ENCODE measurements at regions not wholly inside any gene's neighbourhood (a gene's known extent, or its start where the extent isn't known, plus 50 kb on each side); places are given as distances from the start of the nearest gene placed in this dataset.

- Histone ChIP-seq H3K36me3 (ENCODE audit: control insufficient read depth in 2 of 2, extremely low read depth in 1 of 2, insufficient read depth in 1 of 2, low read length in 1 of 2) (no peaks in the 10 kb centered on the region), H3K27me3 (replicated peaks in 1 of 2; ENCODE audit: control insufficient read depth in 2 of 2, extremely low read depth in 1 of 2, insufficient read depth in 2 of 2, low read length in 1 of 2) (no peaks in the 10 kb centered on the region), H3K9me3 (no peaks in the 10 kb centered on the region), H3K4me1 (ENCODE audit: control insufficient read depth in 1 of 2, extremely low read depth in 1 of 2, insufficient read depth in 2 of 2, low read length in 2 of 2) (no peaks in the 10 kb centered on the region), H3K27ac (ENCODE audit: low read length) (no peak overlapping the region), H3K4me3 (ENCODE audit: control insufficient read depth in 1 of 2, extremely low read depth in 1 of 2, low read length in 1 of 2) (no peak overlapping the region)
- no peak overlapping the region for H3K27ac Mint-ChIP-seq
- peaks cover 0 to 7% (median 7%) of the 10 kb centered on the region in 3 donors for H3K9me3 Mint-ChIP-seq
- ATAC-seq (replicated peaks in 1 of 4), result no peak
- no peak for DNase-seq
- no peaks in the 10 kb centered on the region for H3K27me3 Mint-ChIP-seq
- 67% methylated on average over 1 of the region's 2 CpGs for WGBS (ENCODE audit: insufficient coverage)
- CTCF ChIA-PET, result no interaction called here
- POLR2A ChIA-PET, result no interaction called here
- H3K4me1 Mint-ChIP-seq, result no peaks in the 10 kb centered on the region
- no peaks in the 10 kb centered on the region for H3K36me3 Mint-ChIP-seq
- no peak overlapping the region for H3K4me3 Mint-ChIP-seq
These were observed 71.7 kb downstream of the GABRA6 start for GRCh38 chr5:161757223-161757622.

- no peaks in the 10 kb centered on the region for H3K36me3 ChIP-seq (ENCODE audit: control insufficient read depth in 2 of 2, extremely low read depth in 1 of 2, insufficient read depth in 1 of 2, low read length in 1 of 2)
- Mint-ChIP-seq H3K36me3 (no peaks in the 10 kb centered on the region), H3K27me3 (no peaks in the 10 kb centered on the region), H3K4me3 (no peak overlapping the region), H3K4me1 (no peaks in the 10 kb centered on the region), H3K9me3 (peaks cover 0 to 3% (median 0%) of the 10 kb centered on the region in 3 donors), H3K27ac (no peak overlapping the region)
- H3K27ac ChIP-seq (ENCODE audit: low read length), result no peak overlapping the region
- DNase-seq (no peak), ATAC-seq (replicated peaks in 1 of 4) (no peak)
- POLR2A ChIA-PET, result no interaction called here
- WGBS (ENCODE audit: insufficient coverage), result no CpG with 5 or more reads among the region's 1 CpG
- CTCF ChIA-PET, result no interaction called here
- H3K9me3 ChIP-seq, result no peaks in the 10 kb centered on the region
- no peak overlapping the region for H3K4me3 ChIP-seq (ENCODE audit: control insufficient read depth in 1 of 2, extremely low read depth in 1 of 2, low read length in 1 of 2)
- H3K27me3 ChIP-seq (replicated peaks in 1 of 2; ENCODE audit: control insufficient read depth in 2 of 2, extremely low read depth in 1 of 2, insufficient read depth in 2 of 2, low read length in 1 of 2), result no peaks in the 10 kb centered on the region
- H3K4me1 ChIP-seq (ENCODE audit: control insufficient read depth in 1 of 2, extremely low read depth in 1 of 2, insufficient read depth in 2 of 2, low read length in 2 of 2), result no peaks in the 10 kb centered on the region
These were observed 78.0 kb downstream of the GABRA6 start for GRCh38 chr5:161763571-161763970.

GRCh38 chr5:161765611-161766010 is 80.1 kb downstream of the GABRA6 start:
- Histone ChIP-seq H3K36me3 (ENCODE audit: control insufficient read depth in 2 of 2, extremely low read depth in 1 of 2, insufficient read depth in 1 of 2, low read length in 1 of 2) (no peaks in the 10 kb centered on the region), H3K27me3 (replicated peaks in 1 of 2; ENCODE audit: control insufficient read depth in 2 of 2, extremely low read depth in 1 of 2, insufficient read depth in 2 of 2, low read length in 1 of 2) (no peaks in the 10 kb centered on the region), H3K9me3 (no peaks in the 10 kb centered on the region), H3K4me3 (ENCODE audit: control insufficient read depth in 1 of 2, extremely low read depth in 1 of 2, low read length in 1 of 2) (no peak overlapping the region), H3K27ac (ENCODE audit: low read length) (no peak overlapping the region), H3K4me1 (ENCODE audit: control insufficient read depth in 1 of 2, extremely low read depth in 1 of 2, insufficient read depth in 2 of 2, low read length in 2 of 2) (no peaks in the 10 kb centered on the region)
- Mint-ChIP-seq H3K27me3 (no peaks in the 10 kb centered on the region), H3K4me3 (no peak overlapping the region), H3K36me3 (no peaks in the 10 kb centered on the region), H3K9me3 (peaks cover 0 to 3% (median under 1%) of the 10 kb centered on the region in 3 donors), H3K27ac (no peak overlapping the region), H3K4me1 (no peaks in the 10 kb centered on the region)
- POLR2A ChIA-PET, result no interaction called here
- CTCF ChIA-PET, result no interaction called here
- DNase-seq (no peak), ATAC-seq (replicated peaks in 1 of 4) (no peak)
- WGBS (ENCODE audit: insufficient coverage), result no CpG with 5 or more reads among the region's 2 CpGs

- CTCF ChIA-PET, result no interaction called here
These were observed 72.0 kb upstream of the GABRA1 start for GRCh38 chr5:161775891-161776290.

GRCh38 chr5:161778796-161779195 is 69.1 kb upstream of the GABRA1 start:
- WGBS (ENCODE audit: insufficient coverage), result 100% methylated on average over 1 of the region's 1 CpG
- H3K36me3 Mint-ChIP-seq, result no peaks in the 10 kb centered on the region
- H3K9me3 Mint-ChIP-seq, result peaks cover 2 to 15% (median 10%) of the 10 kb centered on the region in 3 donors
- no peak overlapping the region for H3K27ac Mint-ChIP-seq
- Histone ChIP-seq H3K27ac (ENCODE audit: low read length) (no peak overlapping the region), H3K4me3 (ENCODE audit: control insufficient read depth in 1 of 2, extremely low read depth in 1 of 2, low read length in 1 of 2) (no peak overlapping the region), H3K27me3 (replicated peaks in 1 of 2; ENCODE audit: control insufficient read depth in 2 of 2, extremely low read depth in 1 of 2, insufficient read depth in 2 of 2, low read length in 1 of 2) (no peaks in the 10 kb centered on the region), H3K36me3 (ENCODE audit: control insufficient read depth in 2 of 2, extremely low read depth in 1 of 2, insufficient read depth in 1 of 2, low read length in 1 of 2) (no peaks in the 10 kb centered on the region), H3K4me1 (ENCODE audit: control insufficient read depth in 1 of 2, extremely low read depth in 1 of 2, insufficient read depth in 2 of 2, low read length in 2 of 2) (no peaks in the 10 kb centered on the region), H3K9me3 (no peaks in the 10 kb centered on the region)
- H3K4me1 Mint-ChIP-seq, result no peaks in the 10 kb centered on the region
- H3K27me3 Mint-ChIP-seq, result no peaks in the 10 kb centered on the region
- no peak overlapping the region for H3K4me3 Mint-ChIP-seq
- ATAC-seq (replicated peaks in 1 of 4) (no peak), DNase-seq (no peak)
- CTCF ChIA-PET, result no interaction called here
- POLR2A ChIA-PET, result no interaction called here

More at GRCh38 chr5:161775891-161776290, 72.0 kb upstream of the GABRA1 start:
- Histone ChIP-seq H3K9me3 (no peaks in the 10 kb centered on the region), H3K27ac (ENCODE audit: low read length) (no peak overlapping the region), H3K4me3 (ENCODE audit: control insufficient read depth in 1 of 2, extremely low read depth in 1 of 2, low read length in 1 of 2) (no peak overlapping the region), H3K4me1 (ENCODE audit: control insufficient read depth in 1 of 2, extremely low read depth in 1 of 2, insufficient read depth in 2 of 2, low read length in 2 of 2) (no peaks in the 10 kb centered on the region), H3K27me3 (replicated peaks in 1 of 2; ENCODE audit: control insufficient read depth in 2 of 2, extremely low read depth in 1 of 2, insufficient read depth in 2 of 2, low read length in 1 of 2) (no peaks in the 10 kb centered on the region), H3K36me3 (ENCODE audit: control insufficient read depth in 2 of 2, extremely low read depth in 1 of 2, insufficient read depth in 1 of 2, low read length in 1 of 2) (no peaks in the 10 kb centered on the region)
- Mint-ChIP-seq H3K9me3 (peaks cover 4 to 9% (median 7%) of the 10 kb centered on the region in 3 donors), H3K4me1 (no peaks in the 10 kb centered on the region), H3K36me3 (no peaks in the 10 kb centered on the region), H3K27me3 (no peaks in the 10 kb centered on the region), H3K27ac (no peak overlapping the region), H3K4me3 (no peak overlapping the region)
- DNase-seq (no peak), ATAC-seq (replicated peaks in 1 of 4) (no peak)
- no CpG with 5 or more reads among the region's 2 CpGs for WGBS (ENCODE audit: insufficient coverage)
- POLR2A ChIA-PET, result no interaction called here

- POLR2A ChIA-PET, result no interaction called here
- Mint-ChIP-seq H3K27ac (no peak overlapping the region), H3K27me3 (no peaks in the 10 kb centered on the region), H3K9me3 (peaks cover 3 to 20% (median 19%) of the 10 kb centered on the region in 3 donors), H3K4me3 (no peak overlapping the region), H3K4me1 (no peaks in the 10 kb centered on the region), H3K36me3 (no peaks in the 10 kb centered on the region)
- H3K4me1 ChIP-seq (ENCODE audit: control insufficient read depth in 1 of 2, extremely low read depth in 1 of 2, insufficient read depth in 2 of 2, low read length in 2 of 2), result no peaks in the 10 kb centered on the region
- CTCF ChIA-PET, result interaction anchor here in 1 of 2 donors (0.5 kb wide), 1 partner anchor 36 kb away, joined by 3 read pairs; no protein-coding TSS in a partner anchor
- no peak for ATAC-seq (replicated peaks in 1 of 4)
- WGBS (ENCODE audit: insufficient coverage), result no CpG with 5 or more reads among the region's 2 CpGs
- no peaks in the 10 kb centered on the region for H3K9me3 ChIP-seq
- DNase-seq, result no peak
- no peaks in the 10 kb centered on the region for H3K27me3 ChIP-seq (replicated peaks in 1 of 2; ENCODE audit: control insufficient read depth in 2 of 2, extremely low read depth in 1 of 2, insufficient read depth in 2 of 2, low read length in 1 of 2)
- no peak overlapping the region for H3K4me3 ChIP-seq (ENCODE audit: control insufficient read depth in 1 of 2, extremely low read depth in 1 of 2, low read length in 1 of 2)
- no peaks in the 10 kb centered on the region for H3K36me3 ChIP-seq (ENCODE audit: control insufficient read depth in 2 of 2, extremely low read depth in 1 of 2, insufficient read depth in 1 of 2, low read length in 1 of 2)
- H3K27ac ChIP-seq (ENCODE audit: low read length), result no peak overlapping the region
These were observed 64.6 kb upstream of the GABRA1 start for GRCh38 chr5:161783297-161783696.

GRCh38 chr5:161786686-161787085 is 61.2 kb upstream of the GABRA1 start:
- CTCF ChIA-PET, result no interaction called here
- POLR2A ChIA-PET, result no interaction called here
- no CpG with 5 or more reads among the region's 3 CpGs for WGBS (ENCODE audit: insufficient coverage)
- ATAC-seq (replicated peaks in 1 of 4) (no peak), DNase-seq (no peak)
- Mint-ChIP-seq H3K27ac (no peak overlapping the region), H3K27me3 (no peaks in the 10 kb centered on the region), H3K4me3 (no peak overlapping the region), H3K4me1 (no peaks in the 10 kb centered on the region), H3K9me3 (peaks cover 3 to 12% (median 11%) of the 10 kb centered on the region in 3 donors), H3K36me3 (no peaks in the 10 kb centered on the region)
- Histone ChIP-seq H3K4me3 (ENCODE audit: control insufficient read depth in 1 of 2, extremely low read depth in 1 of 2, low read length in 1 of 2) (no peak overlapping the region), H3K4me1 (ENCODE audit: control insufficient read depth in 1 of 2, extremely low read depth in 1 of 2, insufficient read depth in 2 of 2, low read length in 2 of 2) (no peaks in the 10 kb centered on the region), H3K27me3 (replicated peaks in 1 of 2; ENCODE audit: control insufficient read depth in 2 of 2, extremely low read depth in 1 of 2, insufficient read depth in 2 of 2, low read length in 1 of 2) (no peaks in the 10 kb centered on the region), H3K36me3 (ENCODE audit: control insufficient read depth in 2 of 2, extremely low read depth in 1 of 2, insufficient read depth in 1 of 2, low read length in 1 of 2) (no peaks in the 10 kb centered on the region), H3K27ac (ENCODE audit: low read length) (no peak overlapping the region), H3K9me3 (no peaks in the 10 kb centered on the region)
